ENCODE measurements at regions not wholly inside any gene's neighbourhood (a gene's known extent, or its start where the extent isn't known, plus 50 kb on each side); places are given as distances from the start of the nearest gene placed in this dataset.

DNA sequence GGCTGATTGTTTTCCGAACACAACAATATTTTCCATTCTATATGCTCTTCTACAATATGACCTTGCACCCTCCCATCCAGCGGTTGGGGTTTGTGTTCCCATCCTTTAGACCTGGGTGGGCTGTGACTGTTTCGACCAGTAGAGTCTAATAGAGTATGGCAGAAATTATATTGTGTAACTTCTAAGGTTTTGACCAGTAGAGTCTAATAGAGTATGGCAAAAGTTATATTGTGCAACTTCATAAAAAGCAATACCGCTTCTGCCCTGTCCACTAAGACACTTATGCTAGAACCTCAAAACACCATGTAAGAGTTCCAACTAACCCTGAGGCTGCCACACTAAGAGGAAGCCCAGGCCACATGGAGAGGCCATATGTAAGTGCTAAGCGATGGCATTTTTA, 719.7 kb upstream of the TBX3 start:
- TF ChIP-seq, protein P1, sequence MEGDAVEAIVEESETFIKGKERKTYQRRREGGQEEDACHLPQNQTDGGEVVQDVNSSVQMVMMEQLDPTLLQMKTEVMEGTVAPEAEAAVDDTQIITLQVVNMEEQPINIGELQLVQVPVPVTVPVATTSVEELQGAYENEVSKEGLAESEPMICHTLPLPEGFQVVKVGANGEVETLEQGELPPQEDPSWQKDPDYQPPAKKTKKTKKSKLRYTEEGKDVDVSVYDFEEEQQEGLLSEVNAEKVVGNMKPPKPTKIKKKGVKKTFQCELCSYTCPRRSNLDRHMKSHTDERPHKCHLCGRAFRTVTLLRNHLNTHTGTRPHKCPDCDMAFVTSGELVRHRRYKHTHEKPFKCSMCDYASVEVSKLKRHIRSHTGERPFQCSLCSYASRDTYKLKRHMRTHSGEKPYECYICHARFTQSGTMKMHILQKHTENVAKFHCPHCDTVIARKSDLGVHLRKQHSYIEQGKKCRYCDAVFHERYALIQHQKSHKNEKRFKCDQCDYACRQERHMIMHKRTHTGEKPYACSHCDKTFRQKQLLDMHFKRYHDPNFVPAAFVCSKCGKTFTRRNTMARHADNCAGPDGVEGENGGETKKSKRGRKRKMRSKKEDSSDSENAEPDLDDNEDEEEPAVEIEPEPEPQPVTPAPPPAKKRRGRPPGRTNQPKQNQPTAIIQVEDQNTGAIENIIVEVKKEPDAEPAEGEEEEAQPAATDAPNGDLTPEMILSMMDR (IDR thresholded peaks at IDR 0.05): no peak
- intact Hi-C loops (cut with DNase I): no loop called here
- no peak for ATAC-seq
- Histone ChIP-seq H3K27me3 (ENCODE audit: insufficient read depth in 3 of 3, low read length in 2 of 3) (no peaks in the 10 kb centered on the region), H3K27ac (no peak overlapping the region), H3K9me3 (no peaks in the 10 kb centered on the region), H3K4me1 (no peaks in the 10 kb centered on the region), H3K4me3 (no peak overlapping the region), H3K36me3 (ENCODE audit: insufficient read depth in 1 of 2, low read depth in 1 of 2) (no peaks in the 10 kb centered on the region)
- no peak for DNase-seq
- WGBS, 3 donors: 95 to 96% (median 96%) methylated on average over 5 of the region's 5 CpGs

DNA sequence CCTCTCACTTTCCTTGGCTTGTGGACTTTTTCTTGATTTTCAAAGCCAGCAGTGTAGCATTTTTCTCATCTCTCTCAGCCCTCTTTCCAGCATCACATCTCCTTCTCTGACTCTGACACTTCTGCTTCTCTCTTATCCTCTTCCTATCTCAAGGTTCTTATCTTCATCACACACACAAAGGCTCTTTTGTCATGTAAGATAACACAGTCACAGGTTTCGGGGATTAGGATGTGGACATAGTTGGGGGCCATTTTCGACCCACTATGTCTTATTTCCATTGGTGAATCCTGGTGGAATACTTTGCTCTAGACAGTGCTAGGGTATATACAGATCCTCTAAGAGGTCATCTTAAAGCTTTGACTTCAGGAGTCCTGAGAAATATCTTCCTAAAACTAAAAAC, 719.3 kb upstream of the TBX3 start:
- intact Hi-C loops (cut with DNase I): no loop called here
- no peaks in the 10 kb centered on the region for H3K9me3 ChIP-seq
- TF ChIP-seq, protein P1 (IDR thresholded peaks at IDR 0.05): no peak
- H3K4me1 ChIP-seq: no peaks in the 10 kb centered on the region
- no peak for ATAC-seq
- DNase-seq: no peak
- no peaks in the 10 kb centered on the region for H3K27me3 ChIP-seq (ENCODE audit: insufficient read depth in 3 of 3, low read length in 2 of 3)
- H3K36me3 ChIP-seq (ENCODE audit: insufficient read depth in 1 of 2, low read depth in 1 of 2): no peaks in the 10 kb centered on the region
- 88 to 93% (median 91%) methylated on average over 2 of the region's 2 CpGs for WGBS, 3 donors
- no peak overlapping the region for H3K27ac ChIP-seq
- H3K4me3 ChIP-seq: no peak overlapping the region

DNA sequence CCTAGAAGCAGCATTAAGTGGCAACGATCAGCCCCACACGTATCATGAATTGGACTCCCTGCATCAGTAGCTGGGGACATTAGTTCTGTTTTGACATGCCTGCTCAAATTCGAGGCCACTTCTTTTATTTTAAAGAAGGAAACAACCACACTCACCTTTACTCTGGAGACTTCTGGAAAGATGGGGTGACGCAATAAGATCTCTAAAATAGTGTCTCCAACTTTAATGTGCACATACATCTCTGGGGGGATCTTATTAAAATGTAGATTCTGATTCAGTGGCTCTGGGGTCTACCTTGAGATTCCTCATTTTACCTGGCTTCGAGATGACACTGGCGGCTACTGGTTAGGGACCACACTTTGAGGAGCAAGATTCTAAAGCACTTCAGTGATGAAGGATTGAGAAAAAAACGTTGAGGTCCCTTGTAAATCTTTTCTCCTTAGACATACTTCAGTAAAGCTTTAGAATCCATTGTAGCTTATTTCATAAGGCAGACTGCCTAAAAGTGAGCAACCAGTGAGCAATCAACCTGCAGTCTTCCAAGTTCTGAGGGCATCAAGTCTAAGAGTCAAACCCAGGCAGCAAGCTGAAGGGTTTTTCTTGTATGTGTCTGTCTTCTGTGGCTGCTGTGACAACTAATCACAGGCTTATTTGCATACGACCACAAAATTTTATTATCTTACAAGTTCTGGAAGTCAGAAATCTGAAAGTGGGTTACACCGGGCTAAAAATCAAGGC, 718.6 kb upstream of the TBX3 start:
- Histone ChIP-seq H3K27me3 (ENCODE audit: insufficient read depth in 3 of 3, low read length in 2 of 3) (no peaks in the 10 kb centered on the region), H3K4me1 (no peaks in the 10 kb centered on the region), H3K27ac (no peak overlapping the region), H3K36me3 (ENCODE audit: insufficient read depth in 1 of 2, low read depth in 1 of 2) (no peaks in the 10 kb centered on the region), H3K9me3 (no peaks in the 10 kb centered on the region), H3K4me3 (no peak overlapping the region)
- intact Hi-C loops (cut with DNase I): no loop called here
- TF ChIP-seq, protein P1 (IDR thresholded peaks at IDR 0.05): no peak
- ATAC-seq (no peak), DNase-seq (no peak)
- 79 to 86% (median 79%) methylated on average over 9 of the region's 9 CpGs for WGBS, 3 donors

DNA sequence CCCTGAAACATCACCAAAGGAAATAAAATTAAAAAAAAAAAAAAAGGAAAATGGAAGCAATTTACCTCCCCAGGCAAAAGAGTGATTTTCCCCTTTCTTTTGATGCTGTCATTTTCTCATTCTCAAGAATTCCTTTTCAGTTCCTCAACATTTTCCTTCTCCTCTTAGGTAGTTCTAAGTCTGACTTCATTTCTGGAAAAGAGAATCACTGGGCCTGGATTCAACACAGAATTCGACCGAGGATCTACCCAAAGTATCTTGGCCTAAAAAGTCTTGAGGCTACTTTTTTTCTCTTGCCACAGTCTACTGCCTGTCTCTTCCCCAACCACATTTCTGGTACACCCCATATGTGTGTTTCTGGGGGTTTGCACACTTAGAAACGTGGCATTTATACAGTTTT, 717.8 kb upstream of the TBX3 start:
- Histone ChIP-seq H3K4me1 (no peaks in the 10 kb centered on the region), H3K9me3 (peaks cover 5% of the 10 kb centered on the region), H3K27ac (no peak overlapping the region), H3K27me3 (ENCODE audit: insufficient read depth in 3 of 3, low read length in 2 of 3) (no peaks in the 10 kb centered on the region), H3K36me3 (ENCODE audit: insufficient read depth in 1 of 2, low read depth in 1 of 2) (no peaks in the 10 kb centered on the region), H3K4me3 (no peak overlapping the region)
- WGBS, 3 donors: 54 to 75% (median 61%) methylated on average over 3 of the region's 3 CpGs
- DNase-seq: no peak
- ATAC-seq: no peak
- TF ChIP-seq, protein P1 (IDR thresholded peaks at IDR 0.05): no peak
- intact Hi-C loops (cut with DNase I): no loop called here

DNA sequence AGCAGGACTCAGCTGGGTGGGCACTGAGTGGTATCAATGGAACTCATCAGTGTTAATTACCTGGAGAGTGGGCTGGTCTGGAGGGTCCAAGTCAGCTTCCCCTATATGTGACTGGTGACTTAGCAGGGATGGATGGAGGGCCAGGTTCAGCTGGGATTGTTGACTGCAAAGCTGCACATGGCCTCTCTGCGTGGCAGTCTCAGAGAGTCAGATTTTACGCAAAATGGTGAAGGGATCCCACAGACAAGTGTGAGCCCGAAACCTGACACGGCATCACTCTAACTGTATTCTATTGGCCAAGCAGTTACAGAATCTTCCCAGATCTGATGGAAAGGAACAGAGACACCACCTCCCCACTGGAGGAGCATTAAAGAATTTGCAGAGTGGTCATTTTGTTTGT, 716.0 kb upstream of the TBX3 start:
- intact Hi-C loops (cut with DNase I): no loop called here
- H3K27me3 ChIP-seq (ENCODE audit: insufficient read depth in 3 of 3, low read length in 2 of 3): no peaks in the 10 kb centered on the region
- no peak overlapping the region for H3K27ac ChIP-seq
- no peak overlapping the region for H3K4me3 ChIP-seq
- no peaks in the 10 kb centered on the region for H3K36me3 ChIP-seq (ENCODE audit: insufficient read depth in 1 of 2, low read depth in 1 of 2)
- TF ChIP-seq, protein P1 (IDR thresholded peaks at IDR 0.05): no peak
- ATAC-seq (no peak), DNase-seq (no peak)
- no peaks in the 10 kb centered on the region for H3K4me1 ChIP-seq
- H3K9me3 ChIP-seq: peaks cover 11% of the 10 kb centered on the region
- 76 to 81% (median 76%) methylated on average over 4 of the region's 4 CpGs for WGBS, 3 donors

All from psoas muscle (tissue), 7 donors.